H54 (cell line): ENCODE measurements at regions not wholly inside any gene's neighbourhood (a gene's known extent, or its start where the extent isn't known, plus 50 kb on each side); places are given as distances from the start of the nearest gene placed in this dataset.

Source experiments
- DNase-seq: peaks from one replicate; pipeline ENCODE4 v3.0.0; 2011; ENCODE audit warnings: low spot score, mixed read lengths; ENCODE audit not compliant: insufficient read length
- FAIRE-seq: peaks from 3 replicates; lab custom pipeline; 2011; peaks lifted over from hg19 to GRCh38; lab: Jason Lieb, UNC
- POLR2A ChIP-seq: IDR thresholded peaks from 2 replicates; pipeline ENCODE4 v1.6.1; 2011; ENCODE audit warnings: low read depth, mild to moderate bottlenecking, low read length

DNA sequence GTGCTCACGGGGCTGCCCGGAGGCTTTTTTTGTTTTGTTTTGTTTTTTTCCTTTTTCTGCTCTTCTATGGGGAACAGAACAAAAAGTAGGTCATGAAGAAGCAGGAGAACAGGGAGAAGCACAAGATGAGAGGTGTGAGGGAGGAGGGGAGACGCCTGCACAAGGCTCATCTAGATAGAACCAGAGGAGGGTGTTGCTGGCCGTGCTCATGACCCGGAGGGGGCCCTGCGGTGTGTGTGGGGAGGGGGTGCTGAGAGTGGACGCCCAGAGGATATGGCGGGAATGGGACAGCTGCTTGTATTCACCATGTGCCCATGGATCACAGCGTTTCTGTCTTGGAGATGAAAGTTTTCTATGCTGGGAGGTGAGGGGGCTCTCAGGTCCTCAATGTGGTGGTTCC, 183.7 kb downstream of the FOXL1 start:
- FAIRE-seq, result no peak
- no peak for TF ChIP-seq POLR2A
- DNase-seq, result no peak

DNA sequence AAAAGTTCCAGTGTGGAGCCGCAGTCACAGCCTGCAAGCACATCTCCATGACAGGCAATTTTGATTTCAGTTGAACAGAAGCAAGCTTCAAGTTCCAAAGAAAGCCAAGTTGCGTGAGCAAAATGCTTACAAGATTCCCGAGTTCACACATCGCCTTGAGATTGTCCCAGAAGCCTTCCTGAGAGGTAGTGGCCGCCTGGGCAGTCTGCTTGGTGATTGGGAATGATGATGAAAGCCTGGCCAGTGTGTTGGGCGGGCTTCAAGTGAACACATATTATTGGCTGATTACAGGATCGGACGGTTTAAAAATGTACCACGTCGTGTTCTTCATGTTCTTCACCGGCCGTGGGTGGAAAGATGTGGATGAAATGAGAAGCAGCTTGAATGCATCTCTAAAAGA, 185.5 kb downstream of the FOXL1 start:
- no peak for FAIRE-seq
- TF ChIP-seq POLR2A, result no peak
- DNase-seq, result no peak

DNA sequence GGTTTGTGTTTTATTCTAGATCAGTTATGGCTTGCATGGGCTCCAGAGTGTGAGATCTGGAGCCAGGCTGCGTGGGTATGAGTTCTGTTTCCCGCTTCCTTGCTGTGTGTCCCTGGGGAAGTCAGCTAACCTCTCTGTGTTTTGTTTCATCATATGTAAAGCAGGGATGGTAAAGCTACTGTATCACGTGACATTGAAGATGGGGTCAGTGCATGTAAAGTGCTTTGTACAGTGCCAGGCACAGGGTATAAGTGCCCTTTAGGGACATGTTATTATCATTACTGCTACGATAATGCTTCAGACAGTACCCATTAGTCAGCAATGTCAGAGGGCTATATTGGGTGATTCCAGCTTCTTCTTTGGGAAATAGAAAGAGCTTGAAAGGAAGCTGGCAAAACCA, 186.2 kb downstream of the FOXL1 start:
- DNase-seq (no peak), FAIRE-seq (no peak)
- TF ChIP-seq POLR2A, result no peak

DNA sequence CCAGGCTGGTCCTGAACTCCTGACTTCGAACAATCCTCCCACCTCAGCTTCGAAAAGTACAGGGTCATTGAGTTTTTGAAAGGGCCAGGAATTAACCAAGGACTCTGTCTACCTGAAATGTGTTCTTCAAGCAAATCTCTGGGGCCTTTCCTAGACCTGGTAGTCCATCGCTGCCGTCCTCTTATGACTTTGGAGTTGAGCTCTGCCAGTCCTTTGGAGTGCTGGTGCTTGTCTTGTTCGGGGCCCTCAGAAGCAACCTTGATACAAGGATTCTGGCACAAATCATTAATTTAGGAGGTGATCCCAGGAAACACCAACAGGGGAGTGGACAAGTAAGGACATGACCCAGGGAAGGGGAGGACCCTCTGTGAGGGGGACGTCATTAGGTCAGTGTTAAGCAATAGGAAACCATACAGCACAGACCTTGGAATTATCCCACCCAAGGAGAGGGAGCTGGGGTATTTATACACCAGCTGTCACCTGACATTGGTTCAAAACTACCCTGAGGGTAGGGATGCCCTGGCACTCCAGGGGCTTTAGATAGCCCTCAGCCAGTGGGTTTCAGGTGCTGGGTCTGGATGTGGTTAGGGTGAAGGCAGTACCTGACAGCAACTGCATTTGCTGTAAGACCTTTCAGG, 187.2 kb downstream of the FOXL1 start:
- no peak for TF ChIP-seq POLR2A
- no peak for FAIRE-seq
- DNase-seq, result no peak

DNA sequence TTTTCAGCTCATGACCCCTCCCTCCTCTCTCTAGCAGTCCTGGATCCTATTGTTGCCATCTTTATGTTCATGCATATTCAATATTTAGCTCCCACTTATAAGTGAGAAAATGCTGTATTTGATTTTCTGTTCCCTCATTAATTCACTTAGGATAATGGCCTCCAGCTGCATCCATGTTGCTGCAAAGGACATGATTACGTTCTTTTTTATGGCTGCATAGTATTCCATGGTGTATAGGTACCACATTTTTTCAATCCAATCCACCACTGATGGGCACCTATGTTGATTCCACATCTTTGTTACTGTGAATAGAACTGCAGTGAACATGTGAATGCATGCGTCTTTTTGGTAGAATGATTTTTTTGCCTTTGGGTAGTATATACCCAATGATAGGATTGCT, 188.4 kb downstream of the FOXL1 start:
- no peak for DNase-seq
- no peak for TF ChIP-seq POLR2A
- no peak for FAIRE-seq

DNA sequence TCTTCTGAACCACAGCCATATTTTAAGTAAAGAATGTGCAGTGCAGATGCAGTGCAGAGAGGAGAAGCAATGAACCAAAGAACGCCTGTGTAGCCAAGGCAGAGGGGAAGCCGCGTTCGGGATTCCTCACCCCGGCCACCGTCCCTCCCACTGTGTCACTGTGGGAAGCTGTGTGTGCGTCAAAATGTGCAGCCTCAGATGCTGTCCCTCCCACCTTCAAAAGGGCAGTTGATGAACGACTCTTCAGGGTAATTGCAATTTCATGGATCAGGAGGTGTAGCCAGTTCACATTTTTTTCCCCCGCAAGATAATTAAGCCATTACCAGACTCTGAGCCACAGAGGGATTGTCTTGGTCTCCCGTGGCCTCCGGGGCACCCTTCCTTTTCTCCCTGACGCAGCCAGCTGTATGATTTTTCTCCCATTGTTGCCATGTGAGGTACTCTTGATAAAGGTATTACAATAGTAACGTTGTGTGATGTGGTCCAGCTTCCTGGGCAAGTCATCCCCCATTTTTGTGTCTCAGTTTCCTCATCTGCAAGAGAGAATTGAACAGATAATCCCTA, 190.0 kb downstream of the FOXL1 start:
- DNase-seq (no peak), FAIRE-seq (no peak)
- TF ChIP-seq POLR2A, result no peak

DNA sequence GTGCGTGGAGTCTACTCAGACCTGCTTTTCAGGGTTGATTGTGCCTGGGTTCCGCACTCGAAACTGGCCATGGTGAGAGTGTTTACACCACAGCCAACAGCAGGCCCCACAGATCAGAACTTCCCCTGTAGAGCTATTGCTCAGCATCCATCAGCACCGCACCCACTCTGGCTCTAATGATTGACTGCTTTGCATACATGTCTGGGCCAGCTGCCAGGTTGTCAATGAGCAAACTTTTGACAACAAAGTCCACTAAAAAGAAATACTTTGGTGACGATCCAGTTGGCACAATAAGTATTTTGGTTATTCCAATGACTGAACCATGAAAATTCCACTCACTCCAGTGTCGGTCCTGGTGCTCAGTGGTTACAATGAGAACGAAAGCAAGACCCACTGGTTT, 190.7 kb downstream of the FOXL1 start:
- no peak for TF ChIP-seq POLR2A
- FAIRE-seq, result no peak

DNA sequence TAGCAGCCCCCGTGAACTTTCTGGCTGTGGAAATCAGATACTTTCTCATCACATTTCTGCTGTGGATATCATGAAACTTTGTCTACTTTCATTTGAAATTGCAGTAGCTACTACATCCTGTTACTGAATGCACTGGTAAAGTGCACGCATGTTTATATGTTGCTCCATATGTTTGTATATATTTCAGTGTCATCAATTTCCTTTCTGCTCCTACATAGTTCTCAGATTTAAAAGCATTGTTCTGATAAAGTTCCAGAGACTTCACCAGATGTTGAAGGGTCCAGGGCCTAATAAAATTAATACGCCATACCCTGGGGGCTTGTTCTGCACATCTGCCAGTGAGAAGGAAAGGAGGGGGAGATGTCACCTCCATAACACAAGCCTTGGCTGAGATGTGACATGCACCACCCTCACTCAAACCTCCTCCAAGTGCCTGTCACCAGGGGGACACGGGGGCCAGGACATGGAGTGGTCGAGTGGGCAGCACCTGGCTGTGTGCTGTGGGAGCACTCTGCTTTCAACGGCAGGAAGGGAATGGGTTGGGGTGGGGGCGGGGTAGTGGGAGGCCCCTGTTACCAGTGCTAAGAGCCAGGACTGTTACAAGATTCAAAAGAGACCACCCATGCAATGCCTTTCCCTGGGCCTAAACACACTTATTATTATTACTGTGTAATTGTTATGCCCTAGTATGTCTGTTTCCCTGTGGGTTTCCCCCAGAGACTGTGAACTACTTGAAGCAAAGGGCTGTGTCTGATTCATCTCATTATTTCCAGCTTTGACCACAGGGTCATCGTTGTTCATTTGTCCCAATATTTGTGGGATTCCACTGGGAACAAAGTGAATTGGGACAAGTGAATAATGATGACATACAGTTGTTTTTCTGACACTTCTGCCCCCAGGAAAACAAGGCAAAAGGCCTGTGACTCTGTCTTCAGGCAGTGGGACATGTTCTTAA, 193.4 kb downstream of the FOXL1 start:
- DNase-seq, result no peak
- no peak for TF ChIP-seq POLR2A
- no peak for FAIRE-seq

More for the DNA sequence above, 190.7 kb downstream of the FOXL1 start:
- DNase-seq, result no peak

DNA sequence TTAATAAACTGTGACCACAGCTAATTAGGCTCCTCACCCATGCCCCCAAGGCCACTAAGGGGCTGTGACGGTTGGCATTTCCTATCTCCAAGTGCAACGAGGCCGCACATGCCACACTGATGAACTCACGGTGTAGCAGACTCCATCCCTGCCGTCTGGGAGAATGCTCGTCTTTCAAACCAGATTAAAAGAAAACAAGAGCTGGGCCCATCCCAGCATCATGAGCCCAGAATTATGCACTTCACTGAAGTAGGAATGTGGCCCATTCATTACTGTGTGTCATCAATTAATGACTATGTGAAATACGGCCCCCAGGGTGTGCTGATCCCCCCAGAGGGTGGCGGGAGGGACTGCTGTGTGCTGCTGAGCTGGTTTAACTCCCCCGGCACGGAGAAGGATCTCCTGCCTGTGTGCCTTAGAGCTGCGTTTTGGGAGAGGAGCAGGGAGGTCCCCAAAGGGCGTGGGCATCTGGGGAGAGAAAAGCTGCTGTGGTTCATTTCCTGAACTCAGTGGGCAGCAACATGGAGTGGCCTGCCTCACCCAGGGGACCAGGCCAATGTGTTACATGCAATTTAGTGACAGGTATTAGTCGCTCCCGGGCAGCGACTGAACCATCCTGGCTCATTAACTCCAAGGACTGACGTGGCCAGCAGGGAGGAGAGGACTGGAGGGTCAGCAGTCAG, 194.5 kb downstream of the FOXL1 start:
- TF ChIP-seq POLR2A, result peak; percentile 33
- DNase-seq (peak; percentile 86), FAIRE-seq (no peak)

DNA sequence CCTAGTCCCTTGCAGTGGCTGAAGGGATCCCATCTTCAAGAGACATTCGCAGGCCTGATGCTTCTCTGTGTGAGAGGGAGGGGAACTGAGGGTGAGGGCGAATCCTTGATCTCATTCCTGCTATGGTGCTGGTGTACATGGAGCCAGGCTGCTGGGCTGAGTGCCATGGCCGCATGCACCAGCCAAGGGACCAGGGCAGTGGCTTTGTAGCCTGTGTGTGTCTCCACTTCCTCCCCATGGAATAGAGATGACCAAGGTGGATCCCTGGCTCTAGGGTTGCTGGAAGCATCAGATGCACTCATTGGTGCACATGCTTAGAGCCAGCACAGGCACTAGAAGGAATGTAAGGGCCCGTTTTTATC, 195.0 kb downstream of the FOXL1 start:
- DNase-seq (no peak), FAIRE-seq (no peak)

DNA sequence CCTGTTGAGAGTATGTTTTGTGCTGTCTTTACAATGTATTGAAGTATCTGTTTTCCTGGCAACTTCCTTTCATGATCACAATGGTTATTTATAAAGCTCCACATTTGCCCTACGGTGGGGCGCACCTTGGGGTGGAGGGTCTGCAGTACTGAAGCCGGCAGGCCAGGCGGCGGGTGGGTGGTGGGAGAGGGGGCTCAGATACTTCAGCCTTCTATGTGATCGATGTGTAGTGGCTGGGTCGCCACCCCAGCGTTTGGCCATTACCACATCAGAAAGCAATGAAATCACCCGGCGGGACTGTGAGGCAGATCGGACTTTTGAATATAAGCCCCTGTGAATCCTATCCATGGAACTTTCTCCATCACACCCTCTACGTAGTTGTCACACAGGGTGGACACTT, 196.6 kb downstream of the FOXL1 start:
- no peak for DNase-seq
- TF ChIP-seq POLR2A, result no peak
- FAIRE-seq, result no peak

More for the DNA sequence above, 195.0 kb downstream of the FOXL1 start:
- 0 out of 2 replicates have a peak, but pooled peaks have one; percentile 0 for TF ChIP-seq POLR2A

DNA sequence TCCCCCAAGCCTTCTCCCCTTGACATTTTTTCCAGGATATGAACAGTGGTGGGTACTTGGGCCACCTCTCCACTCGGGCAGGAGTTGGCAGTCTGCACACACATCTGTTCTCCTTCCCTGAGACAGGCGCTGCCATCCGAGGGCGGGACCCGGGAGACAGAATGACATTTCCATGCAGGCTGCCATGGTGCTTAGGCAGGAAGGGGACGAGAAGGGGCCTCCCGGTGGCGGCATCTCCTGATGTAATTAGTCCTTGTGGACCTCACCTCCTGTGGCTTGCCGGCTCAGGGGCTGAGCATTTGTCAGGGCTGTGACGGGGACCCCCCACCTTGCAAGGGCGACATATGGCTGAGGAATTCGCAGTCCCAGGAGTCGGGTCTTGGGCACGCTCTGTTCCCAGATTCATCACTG, 197.2 kb downstream of the FOXL1 start:
- DNase-seq (no peak), FAIRE-seq (no peak)
- no peak for TF ChIP-seq POLR2A

DNA sequence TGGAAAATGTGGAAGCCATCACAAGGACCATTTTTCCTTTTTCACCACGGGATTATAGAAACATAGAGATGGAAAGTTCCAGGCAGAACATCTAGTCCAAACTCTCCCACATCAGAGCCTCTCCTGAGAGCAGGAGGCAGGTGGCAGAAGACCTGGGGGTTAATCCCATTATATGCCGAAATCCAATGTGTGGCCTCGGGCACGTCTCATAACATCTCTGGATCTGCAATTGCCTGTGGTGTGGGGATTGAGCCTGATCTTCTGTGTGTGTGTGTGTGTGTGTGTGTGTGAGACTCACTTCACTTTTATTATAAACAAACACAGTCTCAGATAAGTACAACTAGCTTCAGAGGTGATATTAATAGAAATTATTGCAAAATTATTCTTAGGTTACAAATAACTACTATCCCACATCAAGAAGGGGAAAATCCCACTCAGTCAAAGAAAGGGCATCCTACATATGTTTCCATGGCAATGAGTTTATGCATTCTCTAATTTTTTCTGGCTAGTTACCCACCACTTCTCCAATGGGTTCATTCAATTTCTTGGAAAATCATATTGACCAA, 199.1 kb downstream of the FOXL1 start:
- FAIRE-seq (no peak), DNase-seq (no peak)
- TF ChIP-seq POLR2A, result no peak
